SK-N-SH treated with all-trans-retinoic acid at 6 μM for 48 hours (cell line): ENCODE measurements at regions not wholly inside any gene's neighbourhood (a gene's known extent, or its start where the extent isn't known, plus 50 kb on each side); places are given as distances from the start of the nearest gene placed in this dataset.

Source experiments
- ATAC-seq: fragments of 200-7000 bp; cut with Tn5 transposase; 3 replicates; pipeline ENCODE4 v1.9.1; 2020; ENCODE audit warnings: mild to moderate bottlenecking, moderate library complexity
- ARNTL ChIP-seq: fragments of 450-650 bp; formaldehyde crosslinking; IDR thresholded peaks from 2 replicates; pipeline ENCODE4 v1.5.0; 2020; ENCODE audit warnings: low read depth, mild to moderate bottlenecking, moderate library complexity, borderline replicate concordance
- BACH2 ChIP-seq: fragments of 250-450 bp; sonication (Bioruptor Pico); IDR thresholded peaks from 2 replicates; pipeline ENCODE4 v1.9.0; 2021; ENCODE audit warnings: mild to moderate bottlenecking, borderline replicate concordance
- CREB5 ChIP-seq: fragments of 250-450 bp; sonication (Bioruptor Pico); IDR thresholded peaks from 2 replicates; pipeline ENCODE4 v1.5.1; 2020; ENCODE audit warnings: low read depth, mild to moderate bottlenecking, moderate library complexity
- CSDC2 ChIP-seq: fragments of 250-450 bp; sonication (Bioruptor Pico); IDR thresholded peaks from 2 replicates; pipeline ENCODE4 v1.5.0; 2020; ENCODE audit warnings: mild to moderate bottlenecking, moderate library complexity
- CSRNP3 ChIP-seq: fragments of 250-450 bp; sonication (Bioruptor Pico); IDR thresholded peaks from 2 replicates; pipeline ENCODE4 v1.5.1; 2021; ENCODE audit warnings: mild to moderate bottlenecking, moderate library complexity
- ESRRG ChIP-seq: fragments of 250-450 bp; sonication (Bioruptor Pico); IDR thresholded peaks from 2 replicates; pipeline ENCODE4 v1.6.1; 2021; ENCODE audit warnings: mild to moderate bottlenecking
- GLIS3 ChIP-seq: fragments of 250-450 bp; sonication (Bioruptor Pico); IDR thresholded peaks from 2 replicates; pipeline ENCODE4 v1.5.0; 2020; ENCODE audit warnings: mild to moderate bottlenecking, moderate library complexity
- ISL1 ChIP-seq: fragments of 250-450 bp; sonication (Bioruptor Pico); IDR thresholded peaks from 2 replicates; pipeline ENCODE4 v2.1.2; 2022; ENCODE audit warnings: mild to moderate bottlenecking, moderate library complexity
- OSR1 ChIP-seq: fragments of 250-450 bp; sonication (Bioruptor Pico); IDR thresholded peaks from 2 replicates; pipeline ENCODE4 v1.8.0; 2022; ENCODE audit warnings: moderate library complexity, mild to moderate bottlenecking, inconsistent platforms
- PATZ1 ChIP-seq: fragments of 250-450 bp; sonication (Bioruptor Pico); IDR thresholded peaks from 2 replicates; pipeline ENCODE4 v1.8.0; 2020; ENCODE audit warnings: mild to moderate bottlenecking, moderate library complexity, borderline replicate concordance
- POU6F1 ChIP-seq: fragments of 250-450 bp; sonication (Bioruptor Pico); IDR thresholded peaks from 2 replicates; pipeline ENCODE4 v1.8.0; 2021; ENCODE audit warnings: low read depth, mild to moderate bottlenecking, moderate library complexity, borderline replicate concordance
- PPARA ChIP-seq: fragments of 250-450 bp; sonication (Bioruptor Pico); IDR thresholded peaks from 2 replicates; pipeline ENCODE4 v1.5.0; 2020; ENCODE audit warnings: mild to moderate bottlenecking, borderline replicate concordance
- RARB ChIP-seq: fragments of 250-450 bp; sonication (Bioruptor Pico); IDR thresholded peaks from 2 replicates; pipeline ENCODE4 v1.8.0; 2021; ENCODE audit warnings: mild to moderate bottlenecking, moderate library complexity
- SNAI2 ChIP-seq: fragments of 250-450 bp; sonication (Bioruptor Pico); IDR thresholded peaks from 2 replicates; pipeline ENCODE4 v1.5.0; 2020; ENCODE audit warnings: mild to moderate bottlenecking, moderate library complexity
- TCF4 ChIP-seq: fragments of 250-450 bp; sonication (Bioruptor Pico); IDR thresholded peaks from 2 replicates; pipeline ENCODE4 v1.8.0; 2021; ENCODE audit warnings: mild to moderate bottlenecking, moderate library complexity, borderline replicate concordance
- TOX ChIP-seq: fragments of 250-450 bp; sonication (Bioruptor Pico); IDR thresholded peaks from 2 replicates; pipeline ENCODE4 v1.8.0; 2021; ENCODE audit warnings: mild to moderate bottlenecking, moderate library complexity, borderline replicate concordance
- TSHZ2 ChIP-seq: fragments of 250-450 bp; sonication (Bioruptor Pico); IDR thresholded peaks from 2 replicates; pipeline ENCODE4 v1.5.0; 2020; ENCODE audit warnings: mild to moderate bottlenecking, moderate library complexity
- ZC3H10 ChIP-seq: fragments of 250-450 bp; sonication (Bioruptor Pico); IDR thresholded peaks from 2 replicates; pipeline ENCODE4 v1.5.1; 2021; ENCODE audit warnings: mild to moderate bottlenecking, moderate library complexity
- ZFP3 ChIP-seq: fragments of 250-450 bp; sonication (Bioruptor Pico); IDR thresholded peaks from 2 replicates; pipeline ENCODE4 v1.5.0; 2020; ENCODE audit warnings: mild to moderate bottlenecking, moderate library complexity
- ZFP30 ChIP-seq: fragments of 450-650 bp; formaldehyde crosslinking; IDR thresholded peaks from 2 replicates; pipeline ENCODE4 v1.5.0; 2022; ENCODE audit warnings: mild to moderate bottlenecking, moderate library complexity
- ZNF565 ChIP-seq: fragments of 450-650 bp; formaldehyde crosslinking; conservative IDR thresholded peaks from 2 replicates; pipeline ENCODE4 v1.5.0; 2020; ENCODE audit warnings: low read depth, mild to moderate bottlenecking, moderate library complexity
- ZNF70 ChIP-seq: fragments of 450-650 bp; formaldehyde crosslinking; IDR thresholded peaks from 2 replicates; pipeline ENCODE4 v1.5.0; 2020; ENCODE audit warnings: mild to moderate bottlenecking, moderate library complexity
- ZNF8 ChIP-seq: fragments of 450-650 bp; formaldehyde crosslinking; IDR thresholded peaks from 2 replicates; pipeline ENCODE4 v1.5.0; 2020; ENCODE audit warnings: mild to moderate bottlenecking, moderate library complexity

- TF ChIP-seq CSDC2 (CRISPR knock-in tag) (peak; percentile 92), ZC3H10 (no peak), TCF4 (CRISPR knock-in tag) (peak; percentile 38; the same call in 1 of the 2 replicates), RARB (no peak), PATZ1 (CRISPR knock-in tag) (peak; percentile 78; the same call in 1 of the 2 replicates), BACH2 (CRISPR knock-in tag) (no peak), POU6F1 (CRISPR knock-in tag) (no peak; the same call in 1 of the 2 replicates), ISL1 (CRISPR knock-in tag) (peak; percentile 97), PPARA (CRISPR knock-in tag) (no peak), GLIS3 (CRISPR knock-in tag) (peak; percentile 91), ARNTL (CRISPR knock-in tag) (no peak), TSHZ2 (CRISPR knock-in tag) (0 out of 2 replicates have a peak, but pooled peaks have one; percentile 36), CSRNP3 (CRISPR knock-in tag) (peak; percentile 64), ESRRG (CRISPR knock-in tag) (peak; percentile 59; the same call in 1 of the 2 replicates), ZFP3 (peak; percentile 56; the same call in 1 of the 2 replicates), CREB5 (peak; percentile 84), TOX (no peak), ZNF565 (CRISPR knock-in tag) (no peak), ZNF8 (CRISPR knock-in tag) (no peak), SNAI2 (CRISPR knock-in tag) (peak; percentile 91), OSR1 (CRISPR knock-in tag) (no peak)
- ATAC-seq, result no peak
Measured at GRCh38 chr7:24197852-24198251, 86.1 kb upstream of the NPY start.

- peak; percentile 69 for ATAC-seq
- peak; percentile 72 for TF ChIP-seq TCF4 (CRISPR knock-in tag)
- peak; percentile 70; the same call in 1 of the 2 replicates for TF ChIP-seq CREB5
- no peak for TF ChIP-seq TOX
- no peak for TF ChIP-seq CSDC2 (CRISPR knock-in tag)
- 0 out of 2 replicates have a peak, but pooled peaks have one; percentile 28 for TF ChIP-seq ZNF565 (CRISPR knock-in tag)
- TF ChIP-seq ZNF70 (CRISPR knock-in tag), result peak; percentile 18; the same call in 1 of the 2 replicates
- peak; percentile 93 for TF ChIP-seq ISL1 (CRISPR knock-in tag)
- TF ChIP-seq ZFP30 (CRISPR knock-in tag), result no peak
- TF ChIP-seq GLIS3 (CRISPR knock-in tag), result 0 out of 2 replicates have a peak, but pooled peaks have one; percentile 41
- TF ChIP-seq CSRNP3 (CRISPR knock-in tag), result no peak; the same call in 1 of the 2 replicates
- peak; percentile 56; the same call in 1 of the 2 replicates for TF ChIP-seq ZFP3
- no peak for TF ChIP-seq RARB
- no peak; the same call in 1 of the 2 replicates for TF ChIP-seq ZNF8 (CRISPR knock-in tag)
- peak; percentile 80; the same call in 1 of the 2 replicates for TF ChIP-seq TSHZ2 (CRISPR knock-in tag)
Measured at GRCh38 chr7:24199978-24200377, 84.0 kb upstream of the NPY start.
